GM19351 (cell line): ENCODE measurements at regions not wholly inside any gene's neighbourhood (a gene's known extent, or its start where the extent isn't known, plus 50 kb on each side); places are given as distances from the start of the nearest gene placed in this dataset.

Source experiments
- ATAC-seq: cut with Tn5 transposase; IDR thresholded peaks from one replicate; pipeline ENCODE4 v1.9.1; 2021; ENCODE audit warnings: mild to moderate bottlenecking, moderate library complexity; ENCODE audit not compliant: unreplicated experiment

GRCh38 chr7:51477323-51477722 is 160.7 kb upstream of the COBL start:
- no peak for ATAC-seq

- no peak for ATAC-seq
Observed at GRCh38 chr7:51476026-51476425, 159.4 kb upstream of the COBL start.

- ATAC-seq, result no peak
Observed at GRCh38 chr7:51472873-51473272, 156.3 kb upstream of the COBL start.

- no peak for ATAC-seq
Observed at GRCh38 chr7:51471981-51472296, 155.3 kb upstream of the COBL start.

GRCh38 chr7:51471210-51471980 is 154.8 kb upstream of the COBL start:
- no peak for ATAC-seq

GRCh38 chr7:51467384-51468017 is 150.9 kb upstream of the COBL start:
- no peak for ATAC-seq

GRCh38 chr7:51459809-51460208 is 143.2 kb upstream of the COBL start:
- no peak for ATAC-seq

- no peak for ATAC-seq
Observed at GRCh38 chr7:51458693-51459092, 142.1 kb upstream of the COBL start.

- no peak for ATAC-seq
Observed at GRCh38 chr7:51457079-51457478, 140.5 kb upstream of the COBL start.

- ATAC-seq, result no peak
Observed at GRCh38 chr7:51456431-51457060, 139.9 kb upstream of the COBL start.

- ATAC-seq, result no peak
Observed at GRCh38 chr7:51455948-51456347, 139.3 kb upstream of the COBL start.

GRCh38 chr7:51455513-51455912 is 138.9 kb upstream of the COBL start:
- ATAC-seq, result no peak

GRCh38 chr7:51455086-51455485 is 138.5 kb upstream of the COBL start:
- no peak for ATAC-seq

- ATAC-seq, result no peak
Observed at GRCh38 chr7:51452694-51453093, 136.1 kb upstream of the COBL start.

GRCh38 chr7:51451751-51452476 is 135.3 kb upstream of the COBL start:
- ATAC-seq, result no peak

- no peak for ATAC-seq
Observed at GRCh38 chr7:51450541-51450940, 133.9 kb upstream of the COBL start.

GRCh38 chr7:51446785-51447184 is 130.2 kb upstream of the COBL start:
- ATAC-seq, result no peak

- ATAC-seq, result no peak
Observed at GRCh38 chr7:51446356-51446755, 129.7 kb upstream of the COBL start.

GRCh38 chr7:51444936-51445335 is 128.3 kb upstream of the COBL start:
- ATAC-seq, result no peak

GRCh38 chr7:51430480-51431086 is 114.0 kb upstream of the COBL start:
- peak; percentile 67 for ATAC-seq

GRCh38 chr7:51428217-51428887 is 111.7 kb upstream of the COBL start:
- no peak for ATAC-seq
